Activated B cell treated with CpG ODN at 0.5 μM for 24 hours (primary cell): ENCODE measurements at regions not wholly inside any gene's neighbourhood (a gene's known extent, or its start where the extent isn't known, plus 50 kb on each side); places are given as distances from the start of the nearest gene placed in this dataset.

Experiments
- ATAC-seq: fragments of 200-7000 bp; cut with Tn5 transposase; one replicate; pipeline ENCODE4 v1.10.0; 2021; ENCODE audit warnings: low read depth, mild to moderate bottlenecking, moderate library complexity
- CTCF ChIA-PET: fragments of 350-600 bp; sonication (Branson Sonifier 250); formaldehyde crosslinking; loops from one replicate; lab custom pipeline; 2021; ENCODE audit warnings: antibody characterized with exemption; lab: Charles Lee
- POLR2A ChIA-PET: fragments of 350-600 bp; sonication (Branson Sonifier 250); formaldehyde crosslinking; loops from one replicate; lab custom pipeline; 2021; ENCODE audit warnings: antibody characterized with exemption; lab: Charles Lee
- DNase-seq: peaks from one replicate; pipeline ENCODE4 v3.0.0; 2022
- H3K27ac Mint-ChIP-seq: one replicate; pipeline ENCODE4 v1.8.0; 2020; ENCODE audit warnings: mixed read lengths
- H3K27me3 Mint-ChIP-seq: one replicate; pipeline ENCODE4 v1.8.0; 2021; ENCODE audit warnings: mixed read lengths
- H3K36me3 Mint-ChIP-seq: one replicate; pipeline ENCODE4 v1.8.0; 2021; ENCODE audit warnings: low read depth, mixed read lengths
- H3K4me1 Mint-ChIP-seq: one replicate; pipeline ENCODE4 v1.8.0; 2021; ENCODE audit warnings: mixed read lengths
- H3K4me3 Mint-ChIP-seq: one replicate; pipeline ENCODE4 v1.8.0; 2020; ENCODE audit warnings: mild to moderate bottlenecking, mixed read lengths
- H3K9me3 Mint-ChIP-seq: one replicate; pipeline ENCODE4 v1.8.0; 2020; ENCODE audit warnings: mixed read lengths
- intact Hi-C: fragments of 100-400 bp; cut with micrococcal nuclease; formaldehyde crosslinking; loops from one replicate; pipeline ENCODE4 v1.15.1; 2024
- TF ChIP-seq, protein P1 (sequence below): fragments of 200-600 bp; IDR thresholded peaks from one replicate; pipeline ENCODE4 v1.8.0; 2022; ENCODE audit warnings: antibody characterized with exemption, mild to moderate bottlenecking

- DNase-seq (no peak), ATAC-seq (no peak)
- Mint-ChIP-seq H3K27me3 (peaks cover 7% of the 10 kb centered on the region), H3K36me3 (no peaks in the 10 kb centered on the region), H3K9me3 (no peaks in the 10 kb centered on the region), H3K4me3 (no peak overlapping the region), H3K4me1 (peaks cover 10% of the 10 kb centered on the region), H3K27ac (no peak overlapping the region)
- intact Hi-C loops = no loop called here
- ChIA-PET CTCF (no interaction called here), POLR2A (no interaction called here)
- TF ChIP-seq, protein P1, sequence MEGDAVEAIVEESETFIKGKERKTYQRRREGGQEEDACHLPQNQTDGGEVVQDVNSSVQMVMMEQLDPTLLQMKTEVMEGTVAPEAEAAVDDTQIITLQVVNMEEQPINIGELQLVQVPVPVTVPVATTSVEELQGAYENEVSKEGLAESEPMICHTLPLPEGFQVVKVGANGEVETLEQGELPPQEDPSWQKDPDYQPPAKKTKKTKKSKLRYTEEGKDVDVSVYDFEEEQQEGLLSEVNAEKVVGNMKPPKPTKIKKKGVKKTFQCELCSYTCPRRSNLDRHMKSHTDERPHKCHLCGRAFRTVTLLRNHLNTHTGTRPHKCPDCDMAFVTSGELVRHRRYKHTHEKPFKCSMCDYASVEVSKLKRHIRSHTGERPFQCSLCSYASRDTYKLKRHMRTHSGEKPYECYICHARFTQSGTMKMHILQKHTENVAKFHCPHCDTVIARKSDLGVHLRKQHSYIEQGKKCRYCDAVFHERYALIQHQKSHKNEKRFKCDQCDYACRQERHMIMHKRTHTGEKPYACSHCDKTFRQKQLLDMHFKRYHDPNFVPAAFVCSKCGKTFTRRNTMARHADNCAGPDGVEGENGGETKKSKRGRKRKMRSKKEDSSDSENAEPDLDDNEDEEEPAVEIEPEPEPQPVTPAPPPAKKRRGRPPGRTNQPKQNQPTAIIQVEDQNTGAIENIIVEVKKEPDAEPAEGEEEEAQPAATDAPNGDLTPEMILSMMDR = no peak
These were observed 51.4 kb upstream of the IGF1R start for GRCh38 chr15:98596885-98597392.

- H3K36me3 Mint-ChIP-seq = no peaks in the 10 kb centered on the region
- intact Hi-C loops = no loop called here
- H3K4me3 Mint-ChIP-seq = no peak overlapping the region
- ChIA-PET POLR2A (no interaction called here), CTCF (no interaction called here)
- DNase-seq (no peak), ATAC-seq (no peak)
- peaks cover 10% of the 10 kb centered on the region for H3K4me1 Mint-ChIP-seq
- TF ChIP-seq, protein P1 = no peak
- H3K27ac Mint-ChIP-seq = no peak overlapping the region
- no peaks in the 10 kb centered on the region for H3K9me3 Mint-ChIP-seq
- peaks cover 4% of the 10 kb centered on the region for H3K27me3 Mint-ChIP-seq
These were observed 50.7 kb upstream of the IGF1R start for GRCh38 chr15:98597666-98598065.
